ENCODE measurements at regions not wholly inside any gene's neighbourhood (a gene's known extent, or its start where the extent isn't known, plus 50 kb on each side); places are given as distances from the start of the nearest gene placed in this dataset.

DNA sequence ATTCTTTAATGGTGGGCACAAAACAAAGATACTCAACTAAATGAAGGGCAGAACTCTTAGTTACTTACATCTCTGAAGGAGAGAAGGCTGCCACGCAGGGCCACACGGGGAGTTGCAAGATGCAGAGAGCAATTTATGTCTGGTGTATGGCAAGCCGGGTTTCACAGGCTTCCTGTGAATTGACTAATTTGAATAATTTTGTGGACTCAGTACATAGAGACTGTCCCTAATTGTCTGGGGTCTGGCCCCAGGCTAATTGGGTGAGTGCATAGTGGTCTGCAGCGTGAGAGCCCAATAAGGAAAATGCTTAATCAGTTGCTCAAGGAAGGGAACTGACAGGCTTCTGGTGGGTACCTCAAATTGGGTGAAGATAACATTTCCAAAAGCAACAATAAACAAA lies 205.7 kb downstream of the OTOR start:
- intact Hi-C loops (cut with DNase I) = no loop called here
- ATAC-seq (no peak), FAIRE-seq (no peak), DNase-seq (no peak)
- Histone ChIP-seq H3K4me1 (no peaks in the 10 kb centered on the region), H3K27ac (no peak overlapping the region), H3K4me3 (no peak overlapping the region), H3K27me3 (no peaks in the 10 kb centered on the region), H3K9me3 (no peaks in the 10 kb centered on the region), H3K36me3 (no peaks in the 10 kb centered on the region)
- TF ChIP-seq, protein P1, sequence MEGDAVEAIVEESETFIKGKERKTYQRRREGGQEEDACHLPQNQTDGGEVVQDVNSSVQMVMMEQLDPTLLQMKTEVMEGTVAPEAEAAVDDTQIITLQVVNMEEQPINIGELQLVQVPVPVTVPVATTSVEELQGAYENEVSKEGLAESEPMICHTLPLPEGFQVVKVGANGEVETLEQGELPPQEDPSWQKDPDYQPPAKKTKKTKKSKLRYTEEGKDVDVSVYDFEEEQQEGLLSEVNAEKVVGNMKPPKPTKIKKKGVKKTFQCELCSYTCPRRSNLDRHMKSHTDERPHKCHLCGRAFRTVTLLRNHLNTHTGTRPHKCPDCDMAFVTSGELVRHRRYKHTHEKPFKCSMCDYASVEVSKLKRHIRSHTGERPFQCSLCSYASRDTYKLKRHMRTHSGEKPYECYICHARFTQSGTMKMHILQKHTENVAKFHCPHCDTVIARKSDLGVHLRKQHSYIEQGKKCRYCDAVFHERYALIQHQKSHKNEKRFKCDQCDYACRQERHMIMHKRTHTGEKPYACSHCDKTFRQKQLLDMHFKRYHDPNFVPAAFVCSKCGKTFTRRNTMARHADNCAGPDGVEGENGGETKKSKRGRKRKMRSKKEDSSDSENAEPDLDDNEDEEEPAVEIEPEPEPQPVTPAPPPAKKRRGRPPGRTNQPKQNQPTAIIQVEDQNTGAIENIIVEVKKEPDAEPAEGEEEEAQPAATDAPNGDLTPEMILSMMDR (IDR thresholded peaks at IDR 0.05) = no peak
- WGBS, 2 donors = 72 to 75% methylated on average over 4 of the region's 4 CpGs

GRCh38 chr20:16955462-16955861 lies 207.3 kb downstream of the OTOR start:
- no peaks in the 10 kb centered on the region for H3K4me1 ChIP-seq
- ATAC-seq (no peak), FAIRE-seq (no peak), DNase-seq (no peak)
- no peak overlapping the region for H3K27ac ChIP-seq
- no peaks in the 10 kb centered on the region for H3K9me3 ChIP-seq
- TF ChIP-seq, protein P1 (IDR thresholded peaks at IDR 0.05) = no peak
- no peaks in the 10 kb centered on the region for H3K36me3 ChIP-seq
- intact Hi-C loops (cut with DNase I) = no loop called here
- H3K27me3 ChIP-seq = no peaks in the 10 kb centered on the region
- H3K4me3 ChIP-seq = no peak overlapping the region
- 50 to 77% methylated on average over 3 of the region's 3 CpGs for WGBS, 2 donors

- TF ChIP-seq, protein P1 (IDR thresholded peaks at IDR 0.05) = no peak
- DNase-seq (no peak), ATAC-seq (no peak), FAIRE-seq (no peak)
- WGBS, 2 donors = 45 to 59% methylated on average over 3 of the region's 3 CpGs
- H3K36me3 ChIP-seq = no peaks in the 10 kb centered on the region
- intact Hi-C loops (cut with DNase I) = no loop called here
- no peaks in the 10 kb centered on the region for H3K4me1 ChIP-seq
- H3K4me3 ChIP-seq = no peak overlapping the region
- H3K27ac ChIP-seq = no peak overlapping the region
- H3K27me3 ChIP-seq = no peaks in the 10 kb centered on the region
- H3K9me3 ChIP-seq = no peaks in the 10 kb centered on the region
Measured at GRCh38 chr20:16955971-16956370, 207.8 kb downstream of the OTOR start.

DNA sequence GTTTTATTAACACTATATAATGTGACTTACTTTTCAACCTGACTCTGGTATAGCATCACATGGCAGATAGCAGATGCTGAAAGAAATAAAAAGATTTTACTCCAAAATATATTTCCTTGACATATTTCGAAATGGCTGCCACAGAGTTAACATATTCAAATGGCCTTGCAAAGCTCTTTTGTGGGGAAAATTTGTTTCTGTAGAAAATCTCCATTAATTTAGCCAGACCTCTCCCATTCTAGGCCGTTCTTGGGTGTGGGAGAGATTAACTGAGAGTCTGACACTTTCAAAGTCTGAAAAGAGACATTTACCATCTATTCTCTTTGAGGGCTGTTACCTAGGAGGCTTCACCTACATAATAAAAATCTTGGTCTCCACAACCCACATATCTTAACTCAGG lies 217.2 kb downstream of the OTOR start:
- Histone ChIP-seq H3K4me1 (no peaks in the 10 kb centered on the region), H3K27ac (no peak overlapping the region), H3K27me3 (no peaks in the 10 kb centered on the region), H3K9me3 (no peaks in the 10 kb centered on the region), H3K36me3 (no peaks in the 10 kb centered on the region), H3K4me3 (no peak overlapping the region)
- WGBS, 2 donors = 44 to 53% methylated on average over 2 of the region's 2 CpGs
- DNase-seq (no peak), FAIRE-seq (no peak), ATAC-seq (no peak)
- intact Hi-C loops (cut with DNase I) = no loop called here
- TF ChIP-seq, protein P1 (IDR thresholded peaks at IDR 0.05) = no peak

DNA sequence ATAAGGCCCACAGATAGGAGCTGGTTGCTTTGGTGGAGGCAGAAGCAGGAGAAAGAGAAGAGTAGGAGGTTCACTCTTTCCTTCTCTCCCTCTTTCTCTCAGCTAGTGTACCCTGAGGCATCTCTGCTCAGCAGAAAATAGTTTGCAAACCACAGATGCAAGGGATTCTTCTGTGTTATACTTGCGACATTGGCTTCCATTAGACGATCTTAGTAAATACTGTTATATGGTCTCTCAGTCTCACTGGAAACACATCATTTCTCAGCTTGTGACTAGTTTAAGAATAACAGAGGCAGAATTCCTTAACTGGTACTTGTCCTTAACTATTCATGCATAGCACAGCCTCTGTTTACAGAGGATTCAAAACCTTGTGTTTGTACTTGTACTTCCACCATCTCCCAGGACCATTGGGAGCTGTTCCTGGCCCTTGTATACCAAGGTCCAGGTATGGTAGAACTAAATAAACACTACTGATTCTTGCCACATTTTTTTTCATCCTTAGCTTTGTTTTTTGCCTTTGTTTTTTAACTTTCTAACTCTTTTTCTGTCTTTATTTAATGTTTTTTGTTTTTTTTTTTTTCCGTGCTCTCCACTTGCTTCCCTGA lies 218.2 kb downstream of the OTOR start:
- DNase-seq (no peak), ATAC-seq (no peak)
- TF ChIP-seq, protein P1 (IDR thresholded peaks at IDR 0.05) = no peak

More for the DNA sequence above, 218.2 kb downstream of the OTOR start:
- intact Hi-C loops (cut with DNase I) = no loop called here
- no peak overlapping the region for H3K4me3 ChIP-seq
- no peaks in the 10 kb centered on the region for H3K9me3 ChIP-seq
- WGBS, 2 donors = 92 to 95% methylated on average over 3 of the region's 3 CpGs
- no peak for FAIRE-seq
- H3K27me3 ChIP-seq = no peaks in the 10 kb centered on the region
- no peak overlapping the region for H3K27ac ChIP-seq
- no peaks in the 10 kb centered on the region for H3K4me1 ChIP-seq
- no peaks in the 10 kb centered on the region for H3K36me3 ChIP-seq

All from pancreas (tissue), 10 donors.